Keratinocyte (primary cell): ENCODE measurements at regions not wholly inside any gene's neighbourhood (a gene's known extent, or its start where the extent isn't known, plus 50 kb on each side); places are given as distances from the start of the nearest gene placed in this dataset.

Source experiments
- EZH2 ChIP-seq: IDR thresholded peaks from one replicate; pipeline ENCODE4 v1.6.1; 2012; ENCODE audit warnings: inconsistent platforms, mild to moderate bottlenecking, low read length, moderate library complexity
- TF ChIP-seq, protein P1 (sequence below), 3 experiments: IDR thresholded peaks in 1 of 3; conservative IDR thresholded peaks in 1 of 3; optimal IDR thresholded peaks in 1 of 3; 2 replicates in 2 of 3; 3 replicates in 1 of 3; pipeline versions ENCODE3 to v1.5.1; 2011; ENCODE audit warnings: low read length in 3 of 3, mild to moderate bottlenecking in 3 of 3, moderate library complexity in 2 of 3, control low read depth in 1 of 3, inconsistent platforms in 1 of 3; ENCODE audit not compliant: insufficient read depth in 2 of 3; ENCODE audit errors: extremely low read depth in 1 of 3

DNA sequence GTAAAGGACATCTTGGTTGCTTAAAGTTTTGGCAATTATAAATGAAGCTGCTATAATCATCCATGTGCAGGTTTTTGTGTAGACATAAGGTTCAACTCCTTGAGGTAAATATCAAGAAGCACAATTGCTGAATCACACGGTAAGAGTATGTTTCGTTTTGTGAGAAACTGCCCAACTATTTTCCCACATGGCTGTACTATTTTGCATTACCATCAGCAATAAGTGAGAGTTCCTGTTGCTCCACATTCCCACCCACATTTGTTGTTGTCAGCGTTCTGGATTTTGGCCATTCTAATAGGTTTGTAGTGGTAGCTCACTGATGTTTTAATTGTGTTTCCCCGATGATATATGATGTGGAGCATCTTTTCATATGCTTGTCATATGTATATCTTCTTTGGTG, 118.5 kb upstream of the KCNMB2 start:
- TF ChIP-seq, protein P1, sequence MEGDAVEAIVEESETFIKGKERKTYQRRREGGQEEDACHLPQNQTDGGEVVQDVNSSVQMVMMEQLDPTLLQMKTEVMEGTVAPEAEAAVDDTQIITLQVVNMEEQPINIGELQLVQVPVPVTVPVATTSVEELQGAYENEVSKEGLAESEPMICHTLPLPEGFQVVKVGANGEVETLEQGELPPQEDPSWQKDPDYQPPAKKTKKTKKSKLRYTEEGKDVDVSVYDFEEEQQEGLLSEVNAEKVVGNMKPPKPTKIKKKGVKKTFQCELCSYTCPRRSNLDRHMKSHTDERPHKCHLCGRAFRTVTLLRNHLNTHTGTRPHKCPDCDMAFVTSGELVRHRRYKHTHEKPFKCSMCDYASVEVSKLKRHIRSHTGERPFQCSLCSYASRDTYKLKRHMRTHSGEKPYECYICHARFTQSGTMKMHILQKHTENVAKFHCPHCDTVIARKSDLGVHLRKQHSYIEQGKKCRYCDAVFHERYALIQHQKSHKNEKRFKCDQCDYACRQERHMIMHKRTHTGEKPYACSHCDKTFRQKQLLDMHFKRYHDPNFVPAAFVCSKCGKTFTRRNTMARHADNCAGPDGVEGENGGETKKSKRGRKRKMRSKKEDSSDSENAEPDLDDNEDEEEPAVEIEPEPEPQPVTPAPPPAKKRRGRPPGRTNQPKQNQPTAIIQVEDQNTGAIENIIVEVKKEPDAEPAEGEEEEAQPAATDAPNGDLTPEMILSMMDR (optimal IDR thresholded peaks at IDR 0.05 in 1 of 3, IDR thresholded peaks at IDR 0.05 in 1 of 3, conservative IDR thresholded peaks at IDR 0.05 in 1 of 3; ENCODE audit: extremely low read depth in 1 of 3, insufficient read depth in 2 of 3, low read length in 3 of 3) = no peak
- no peak for TF ChIP-seq EZH2
